AG10803 (cell line): ENCODE measurements at regions not wholly inside any gene's neighbourhood (a gene's known extent, or its start where the extent isn't known, plus 50 kb on each side); places are given as distances from the start of the nearest gene placed in this dataset.
A peak's percentile ranks its signal among the peaks of the same experiment; 100 is the strongest.

Experiments used
- DNase-seq: peaks from one replicate; pipeline ENCODE4 v3.0.0; 2010; ENCODE audit warnings: low read depth
- H3K4me3 ChIP-seq: 2 replicates; pipeline ENCODE4 v1.5.1; 2011; ENCODE audit warnings: mild to moderate bottlenecking, low read length, control low read depth
- CTCF ChIP-seq: conservative IDR thresholded peaks from 2 replicates; pipeline ENCODE4 v1.5.1; 2011; ENCODE audit warnings: mild to moderate bottlenecking, low read length, control low read depth, inconsistent platforms

- TF ChIP-seq CTCF: no peak
- no peak overlapping the region for H3K4me3 ChIP-seq
- DNase-seq: no peak
These were observed 366.8 kb downstream of the TBC1D4 start for GRCh38 chr13:75115171-75115570.

GRCh38 chr13:75103976-75104375 is 378.0 kb downstream of the TBC1D4 start:
- no peak for TF ChIP-seq CTCF
- no peak overlapping the region for H3K4me3 ChIP-seq
- no peak for DNase-seq

GRCh38 chr13:75102001-75102716 is 379.8 kb downstream of the TBC1D4 start:
- H3K4me3 ChIP-seq: no peak overlapping the region
- DNase-seq: peak; percentile 29
- TF ChIP-seq CTCF: no peak

DNA sequence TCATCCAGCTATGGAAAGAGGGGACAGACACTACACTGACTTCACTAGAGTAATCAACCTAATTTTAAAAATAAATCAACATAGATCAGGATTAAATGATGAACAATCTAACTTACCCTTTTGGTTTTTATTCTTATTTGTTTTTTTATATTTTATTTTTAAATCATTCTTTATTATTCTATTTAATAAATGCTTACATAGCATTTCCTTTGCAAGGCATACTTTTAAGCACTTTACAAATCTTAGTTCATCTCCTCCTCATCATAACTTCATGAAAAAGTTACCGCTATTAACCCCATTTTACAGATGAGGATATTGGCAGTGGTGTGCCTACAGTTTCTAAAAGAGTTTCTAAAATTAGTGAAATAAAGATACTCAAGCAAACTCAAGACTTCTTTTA is 380.6 kb downstream of the TBC1D4 start:
- no peak overlapping the region for H3K4me3 ChIP-seq
- no peak for TF ChIP-seq CTCF
- DNase-seq: no peak

GRCh38 chr13:75092143-75092542 is 389.8 kb downstream of the TBC1D4 start:
- H3K4me3 ChIP-seq: no peak overlapping the region
- TF ChIP-seq CTCF: no peak
- no peak for DNase-seq

DNA sequence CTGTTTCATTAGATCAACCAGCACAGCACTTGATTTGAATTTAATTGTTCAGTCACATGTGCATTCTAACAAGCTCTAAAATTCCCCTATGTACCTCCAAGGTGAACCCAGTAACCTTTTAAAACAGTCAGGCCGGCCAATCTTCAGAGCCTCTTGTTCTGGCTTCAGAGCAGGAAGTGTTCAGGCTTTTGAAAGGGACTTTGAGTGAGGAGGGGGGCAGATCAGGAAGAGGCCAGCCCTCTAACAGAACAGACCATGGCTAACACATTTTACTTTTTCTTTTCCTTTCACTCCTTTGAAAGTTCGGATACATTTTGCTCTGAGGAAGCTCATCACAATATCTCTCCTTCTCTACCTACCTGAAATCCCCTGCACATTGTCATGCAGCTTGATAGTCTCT is 390.3 kb downstream of the TBC1D4 start:
- no peak overlapping the region for H3K4me3 ChIP-seq
- no peak for DNase-seq
- no peak for TF ChIP-seq CTCF

DNA sequence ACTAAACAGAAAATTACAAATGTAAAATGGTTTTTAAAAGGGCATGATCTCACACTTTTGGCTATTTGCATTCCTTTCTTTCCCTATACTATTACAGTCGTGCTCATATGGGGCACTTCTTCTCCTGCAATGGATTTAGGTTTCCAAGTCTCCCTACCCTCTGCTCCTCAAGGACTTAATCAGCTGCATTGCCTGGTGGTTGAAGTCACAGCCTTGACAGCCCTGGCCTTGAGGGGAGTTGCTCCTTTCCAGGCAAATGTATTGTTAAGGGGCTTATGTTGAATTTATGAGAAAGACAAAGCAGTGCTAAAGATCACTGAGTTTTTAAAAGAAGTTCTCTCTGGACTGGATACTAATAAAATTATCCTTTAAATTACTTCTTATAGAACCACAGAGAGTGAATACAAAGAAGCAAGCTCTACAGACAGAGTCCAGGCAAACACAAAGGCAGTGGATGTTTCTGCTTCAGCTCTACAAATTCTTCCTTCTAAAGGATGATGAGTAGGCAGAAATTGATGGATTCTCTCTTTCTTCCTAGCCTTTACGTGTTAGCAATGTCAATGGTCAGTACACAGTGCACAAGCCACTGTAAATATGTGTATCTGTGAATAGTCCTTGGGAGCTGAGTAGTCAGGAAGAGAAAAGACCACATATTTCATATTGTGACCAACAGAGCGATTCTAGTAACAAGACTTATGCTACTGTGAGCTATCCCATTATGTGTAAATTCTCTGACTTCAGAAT is 390.9 kb downstream of the TBC1D4 start:
- no peak overlapping the region for H3K4me3 ChIP-seq
- no peak for TF ChIP-seq CTCF
- DNase-seq: no peak
